MV-4-11 (cell line): ENCODE measurements at regions not wholly inside any gene's neighbourhood (a gene's known extent, or its start where the extent isn't known, plus 50 kb on each side); places are given as distances from the start of the nearest gene placed in this dataset.
"Not testable (repeated sequence)": the region's sequence is repeated elsewhere in the genome, so short reads cannot be mapped to it uniquely, and the experiment has no call there.

Experiments
- DNase-seq: peaks from one replicate; lab custom pipeline; 2025; lab: John Stamatoyannopoulos, UW

GRCh38 chr14:22190411-22191191, 398.4 kb downstream of the DAD1 start:
- no peak for DNase-seq

DNA sequence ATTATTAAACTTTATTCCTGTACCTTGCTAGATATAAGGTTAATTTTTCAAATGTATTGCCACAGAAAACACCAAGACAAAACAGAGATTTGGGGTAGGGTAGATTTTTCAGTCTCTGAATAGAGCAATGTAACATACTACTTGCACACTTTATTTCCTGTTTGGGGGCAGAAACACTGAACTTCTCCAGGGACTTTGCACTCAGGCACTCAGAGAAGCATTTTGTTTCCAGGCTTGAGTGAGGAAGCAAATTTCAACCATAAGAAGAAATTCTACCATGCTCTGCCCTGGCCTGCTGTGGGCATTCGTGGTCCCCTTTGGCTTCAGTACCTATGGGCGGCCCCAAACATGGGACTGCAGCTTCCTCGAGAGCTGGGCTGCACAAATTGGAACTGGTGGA, 399.1 kb downstream of the DAD1 start:
- no peak for DNase-seq

GRCh38 chr14:22188318-22188717, 400.7 kb downstream of the DAD1 start:
- no peak for DNase-seq

DNA sequence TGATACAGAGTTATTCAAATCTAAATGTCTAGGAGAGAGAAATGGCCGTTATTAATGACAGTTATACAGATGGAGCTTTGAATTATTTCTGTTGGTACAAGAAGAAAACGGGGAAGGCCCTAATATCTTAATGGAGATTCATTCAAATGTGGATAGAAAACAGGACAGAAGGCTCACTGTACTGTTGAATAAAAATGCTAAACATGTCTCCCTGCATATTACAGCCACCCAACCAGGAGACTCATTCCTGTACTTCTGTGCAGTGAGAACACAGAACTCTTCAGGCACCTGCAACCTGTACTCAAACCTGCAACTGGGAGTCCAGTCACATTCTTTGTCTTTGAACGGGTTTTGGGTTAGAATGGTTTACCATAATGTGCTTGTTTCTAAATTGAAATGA, 403.2 kb downstream of the DAD1 start:
- no peak for DNase-seq

- no peak for DNase-seq
Measured at GRCh38 chr14:22185191-22185590, 403.8 kb downstream of the DAD1 start.

DNA sequence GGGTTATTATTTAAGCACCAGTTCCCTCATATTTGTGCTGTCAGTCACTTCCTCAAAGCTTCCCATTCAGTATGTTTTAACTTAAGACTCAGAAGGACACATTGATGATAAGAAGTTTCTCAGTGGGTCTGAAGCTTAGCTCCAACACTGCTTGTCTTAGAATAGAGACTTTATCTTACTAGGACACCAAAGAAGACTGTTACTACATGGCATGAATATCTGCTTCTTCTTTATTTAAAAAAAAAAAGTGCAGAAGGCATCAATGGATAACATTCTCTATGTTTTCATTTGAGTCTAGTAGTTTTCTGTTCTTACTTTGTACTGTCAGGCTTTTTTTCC, 404.2 kb downstream of the DAD1 start:
- DNase-seq, result no peak

DNA sequence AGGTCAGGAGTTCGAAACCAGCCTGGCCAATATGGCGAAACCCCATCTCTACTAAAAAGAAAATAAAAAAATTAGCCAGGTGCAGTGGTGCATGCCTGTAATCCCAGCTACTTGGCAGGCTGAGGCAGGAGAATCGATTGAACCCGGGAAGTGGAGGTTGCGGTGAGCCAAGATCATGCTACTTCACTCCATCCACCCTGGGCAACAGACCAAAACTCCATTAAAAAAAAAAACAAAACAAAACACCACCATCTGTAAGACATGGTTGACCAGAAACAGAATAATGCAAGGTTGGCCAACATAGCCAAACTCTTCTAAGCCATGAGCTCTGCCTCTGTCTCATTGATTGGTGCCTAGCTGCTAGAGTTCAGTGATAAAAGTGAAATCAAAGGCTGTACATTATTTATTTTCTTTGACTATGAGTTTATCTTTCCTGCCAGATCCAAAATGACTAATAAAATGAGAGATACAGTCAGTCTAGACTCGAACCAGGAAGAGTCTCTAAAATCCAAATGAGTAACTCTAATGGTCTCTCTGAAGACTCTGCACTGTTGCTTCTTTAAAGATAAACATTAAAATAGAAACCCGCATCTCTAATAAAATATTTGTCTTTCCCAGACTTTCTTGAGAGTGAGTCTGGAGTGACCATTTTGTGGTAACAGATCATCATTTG, 404.7 kb downstream of the DAD1 start:
- no peak for DNase-seq

DNA sequence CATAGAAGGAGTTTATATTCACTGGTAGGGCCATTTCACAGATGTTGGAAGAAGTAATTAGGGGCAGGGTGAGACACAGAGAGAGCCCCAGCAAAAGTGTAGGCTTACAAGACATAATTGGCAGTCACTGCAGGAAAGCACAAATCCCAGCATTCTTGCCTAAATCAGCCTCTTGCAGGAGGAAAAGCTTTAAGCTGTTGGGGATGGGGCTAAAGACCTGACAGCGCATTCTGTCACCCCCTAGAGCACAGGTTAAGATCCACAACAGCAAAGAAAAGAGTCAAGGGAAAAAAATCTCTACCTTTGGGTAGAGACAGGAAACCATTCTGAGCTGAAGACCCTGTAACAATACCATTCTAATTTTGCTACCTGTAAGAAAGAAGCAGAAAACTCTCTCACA, 409.0 kb downstream of the DAD1 start:
- no peak for DNase-seq

DNA sequence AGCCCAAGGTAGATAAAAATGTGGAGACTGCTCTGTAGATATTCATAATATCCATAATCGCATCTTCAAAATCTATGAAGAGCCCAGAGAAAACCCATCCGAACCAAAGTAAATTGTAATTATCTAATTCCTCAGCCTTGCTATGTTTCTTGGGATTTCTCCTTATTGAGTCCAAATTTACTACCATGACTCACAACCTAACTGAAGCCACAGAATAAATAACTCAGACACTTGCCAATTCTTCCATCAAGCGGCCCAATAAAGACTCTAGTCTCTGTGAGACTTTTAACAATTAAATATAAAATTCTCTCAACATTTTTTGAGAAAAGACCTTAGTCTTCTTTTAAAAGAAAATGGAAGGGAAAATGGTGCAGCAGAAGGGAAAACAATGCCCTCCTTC, 409.8 kb downstream of the DAD1 start:
- no peak for DNase-seq

DNA sequence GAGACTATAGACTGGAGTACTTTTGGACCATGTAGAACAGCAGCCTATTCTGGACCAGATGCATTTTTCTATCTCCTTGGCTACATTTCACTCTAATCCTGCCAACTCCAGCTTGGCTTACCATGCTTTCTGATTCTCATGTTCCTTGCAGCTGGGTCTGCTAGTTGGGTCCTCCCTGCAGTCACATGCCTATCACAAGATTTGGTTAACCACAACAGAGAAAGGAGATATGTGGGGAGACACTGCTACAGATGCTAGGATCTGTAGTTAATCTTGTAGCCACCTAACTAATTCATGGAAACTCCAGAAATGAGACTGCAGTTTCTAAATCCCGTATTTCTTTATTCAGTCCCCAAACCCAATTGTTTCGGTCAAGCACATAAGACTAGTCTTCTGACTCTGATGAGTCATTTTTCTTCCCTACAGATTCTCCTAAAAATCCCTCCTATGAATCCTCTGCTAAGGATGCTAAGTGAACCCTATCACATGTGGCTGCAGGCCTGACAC, 410.6 kb downstream of the DAD1 start:
- peak; percentile 39 for DNase-seq

DNA sequence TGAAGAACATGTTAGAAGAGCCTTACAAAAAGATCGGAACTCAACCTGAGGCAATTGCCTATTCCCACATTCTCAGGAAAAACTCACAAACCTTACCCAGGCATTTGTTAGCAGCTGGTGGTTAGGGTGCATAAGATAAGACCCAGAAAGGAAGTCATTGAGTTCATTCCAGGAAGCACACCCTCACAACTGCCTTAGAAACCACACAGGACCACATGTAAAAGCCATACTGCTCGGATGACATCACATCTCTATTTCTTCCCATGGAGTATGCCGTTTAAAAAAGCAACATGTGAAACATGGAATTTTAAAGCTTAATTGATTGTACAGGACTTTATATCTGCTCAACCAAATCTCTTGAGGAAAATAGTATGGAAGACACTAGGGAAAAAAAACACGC, 411.2 kb downstream of the DAD1 start:
- peak; percentile 50 for DNase-seq

GRCh38 chr14:22176957-22177356, 412.1 kb downstream of the DAD1 start:
- no peak for DNase-seq

GRCh38 chr14:22175278-22175558, 413.8 kb downstream of the DAD1 start:
- not testable (repeated sequence) for DNase-seq

DNA sequence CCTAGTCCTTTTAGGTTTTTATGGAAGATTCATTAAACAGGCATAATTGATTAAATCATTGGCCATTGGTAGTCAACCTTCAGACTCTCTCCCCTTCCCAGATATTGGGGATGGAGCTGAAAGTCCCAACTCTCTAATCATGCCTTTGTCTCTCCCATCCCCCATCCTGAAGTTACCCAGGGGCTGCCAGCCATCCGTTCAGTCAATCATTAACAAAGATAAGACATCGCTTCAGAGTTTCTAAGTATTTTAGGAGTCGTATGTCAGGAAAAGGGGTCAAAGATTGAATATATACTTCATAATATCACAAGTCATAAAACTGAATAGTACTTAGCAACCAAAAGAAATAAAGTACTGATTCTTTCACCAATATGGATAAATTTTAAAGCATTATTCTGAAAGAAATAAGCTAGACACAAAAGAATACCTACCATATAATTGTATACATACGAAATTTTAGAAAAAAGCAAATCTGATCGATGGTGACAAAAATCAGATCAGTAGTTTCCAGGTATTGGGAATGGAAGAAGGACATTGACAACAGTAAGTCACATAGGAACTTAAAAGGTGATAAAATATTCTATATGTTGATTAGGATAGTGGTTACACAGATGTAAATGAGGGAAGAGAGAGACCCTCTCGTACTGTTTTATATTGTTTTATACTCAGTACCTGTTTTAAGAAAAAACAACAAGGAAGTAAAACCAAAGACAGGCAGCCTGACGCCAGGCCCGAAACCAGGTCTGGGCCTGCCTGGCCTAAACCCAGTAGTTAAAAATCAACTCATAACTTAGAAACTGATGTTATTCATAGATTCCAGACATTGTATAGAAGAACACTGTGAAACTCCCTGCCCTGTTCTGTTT, 414.4 kb downstream of the DAD1 start:
- no peak for DNase-seq

GRCh38 chr14:22168092-22168955, 420.7 kb downstream of the DAD1 start:
- peak; percentile 26 for DNase-seq

- no peak for DNase-seq
Measured at GRCh38 chr14:22164616-22165015, 424.4 kb downstream of the DAD1 start.

- DNase-seq, result peak; percentile 11
Measured at GRCh38 chr14:22163051-22163450, 426.0 kb downstream of the DAD1 start.

- peak; percentile 20 for DNase-seq
Measured at GRCh38 chr14:22159957-22160356, 429.1 kb downstream of the DAD1 start.

DNA sequence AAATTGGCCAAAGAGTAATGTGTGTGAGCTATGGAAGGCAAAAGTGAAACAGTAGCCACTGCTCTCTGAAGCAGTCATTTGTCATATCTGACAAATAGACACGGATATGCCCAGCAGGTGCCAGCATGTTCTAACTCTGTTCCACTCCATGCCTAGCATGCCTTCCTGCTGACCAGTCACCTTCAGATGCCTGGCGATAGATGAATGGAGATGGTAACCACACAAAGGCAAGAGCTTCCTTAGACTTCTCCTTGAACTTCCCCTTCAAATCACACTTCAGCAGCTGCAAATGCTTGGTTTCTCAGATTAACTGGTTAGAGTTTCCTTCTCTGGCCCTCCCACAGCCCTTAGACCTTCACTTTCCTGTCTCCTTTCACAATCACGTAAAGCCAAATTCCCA, 429.9 kb downstream of the DAD1 start:
- DNase-seq, result peak; percentile 31

DNA sequence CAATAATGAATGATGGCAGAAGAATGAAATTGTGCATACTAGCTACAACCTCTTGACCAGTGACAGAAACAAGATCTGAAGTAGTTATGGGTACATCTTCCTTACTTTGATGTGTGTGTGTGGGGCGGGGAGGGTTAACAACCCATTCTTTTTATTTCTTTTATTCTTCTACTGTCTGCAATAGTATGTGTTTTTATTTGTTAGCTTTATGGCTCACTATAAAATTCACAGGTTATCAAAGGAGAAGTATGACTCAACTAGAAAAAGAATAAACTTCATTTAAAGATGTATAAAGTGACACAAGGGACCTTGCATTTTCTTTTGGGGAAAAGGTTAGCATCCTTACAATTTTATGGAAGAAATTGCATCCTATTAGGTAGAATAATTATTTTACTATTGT, 430.5 kb downstream of the DAD1 start:
- no peak for DNase-seq

DNA sequence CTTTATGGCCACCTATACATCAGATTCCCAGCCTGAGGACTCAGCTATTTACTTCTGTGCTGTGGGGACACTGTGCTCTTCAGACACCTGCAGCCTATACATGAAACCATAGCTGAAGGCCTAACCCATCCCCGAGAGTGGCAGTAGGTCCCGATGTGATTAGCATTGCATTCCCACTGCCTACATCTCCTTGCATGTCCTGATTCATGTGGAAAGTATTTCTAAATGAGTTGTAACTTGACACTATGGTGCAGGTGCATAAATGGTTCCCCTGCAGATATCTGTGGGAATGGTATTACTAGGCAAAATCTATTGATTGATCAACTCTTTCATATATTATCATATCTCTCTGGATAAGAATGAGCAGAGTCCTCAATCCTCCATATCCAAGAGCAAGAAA, 433.5 kb downstream of the DAD1 start:
- no peak for DNase-seq

DNA sequence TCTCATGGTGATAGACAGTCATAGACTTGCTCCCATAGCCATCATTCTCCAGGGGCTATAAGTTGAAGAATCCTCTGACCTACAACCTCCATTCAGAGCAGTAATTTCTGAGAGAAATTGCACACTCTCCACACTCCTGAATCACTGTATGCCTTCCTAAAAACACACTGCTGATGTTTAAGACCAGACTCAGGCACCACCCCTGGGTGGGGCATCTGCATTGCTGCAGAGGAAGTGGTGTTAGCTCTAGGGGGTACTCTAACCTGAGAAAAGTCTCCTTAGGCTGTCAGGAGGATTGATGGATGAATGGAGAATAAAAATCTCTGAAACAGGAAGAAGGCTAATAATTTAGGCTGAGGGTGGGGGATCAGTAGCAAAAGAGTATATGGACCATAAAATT, 436.1 kb downstream of the DAD1 start:
- DNase-seq, result no peak
